ENCODE measurements at regions not wholly inside any gene's neighbourhood (a gene's known extent, or its start where the extent isn't known, plus 50 kb on each side); places are given as distances from the start of the nearest gene placed in this dataset.

DNA sequence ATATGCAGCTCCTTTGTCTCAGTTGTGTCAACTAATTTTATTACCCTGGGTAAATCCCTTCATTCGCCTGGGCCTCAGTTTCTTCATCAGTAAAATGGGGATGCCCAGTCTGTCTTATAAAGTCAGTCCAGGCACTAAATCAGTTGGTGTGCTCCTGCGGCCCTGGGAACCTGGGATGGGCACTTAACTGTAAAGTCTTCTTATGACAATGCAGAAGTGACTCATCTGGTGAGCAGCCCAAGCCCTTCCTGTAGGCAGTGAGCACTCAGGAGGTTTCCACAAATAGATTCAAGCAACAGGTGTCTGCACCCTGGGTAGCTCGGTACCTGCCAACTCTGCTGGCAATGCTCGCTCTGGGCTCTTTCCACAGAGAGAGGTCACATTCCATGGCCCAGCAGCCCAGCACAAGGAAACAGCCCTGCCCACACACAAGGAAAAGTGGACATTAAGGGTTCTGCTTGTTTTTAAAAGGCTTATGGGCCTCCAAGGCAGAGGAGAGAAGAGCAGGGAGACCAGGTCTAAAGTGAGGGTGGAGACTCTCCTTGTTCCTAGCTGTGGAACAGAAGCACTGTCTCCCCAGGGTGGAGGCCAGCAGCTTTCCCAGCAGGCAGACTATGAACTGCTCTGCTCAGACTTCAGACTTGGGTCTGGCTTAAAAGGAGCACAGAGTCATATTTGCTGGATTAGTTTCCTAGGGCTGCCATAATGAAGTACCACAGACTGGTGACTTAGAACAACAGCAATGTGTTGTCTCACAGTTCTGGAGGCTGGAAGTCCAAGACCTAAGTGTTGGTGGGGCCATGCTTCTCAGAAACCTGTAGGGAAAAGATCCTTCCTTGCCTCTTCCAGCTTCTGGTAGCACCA lies 89.7 kb upstream of the ADRA1B start:
- no peak for DNase-seq

- no peak for DNase-seq
These were observed 88.4 kb upstream of the ADRA1B start for GRCh38 chr5:159827861-159828260.

GRCh38 chr5:159832073-159832472 lies 84.2 kb upstream of the ADRA1B start:
- DNase-seq, result no peak

GRCh38 chr5:159833088-159833487 lies 83.2 kb upstream of the ADRA1B start:
- no peak for DNase-seq

GRCh38 chr5:159833846-159834245 lies 82.4 kb upstream of the ADRA1B start:
- no peak for DNase-seq

DNA sequence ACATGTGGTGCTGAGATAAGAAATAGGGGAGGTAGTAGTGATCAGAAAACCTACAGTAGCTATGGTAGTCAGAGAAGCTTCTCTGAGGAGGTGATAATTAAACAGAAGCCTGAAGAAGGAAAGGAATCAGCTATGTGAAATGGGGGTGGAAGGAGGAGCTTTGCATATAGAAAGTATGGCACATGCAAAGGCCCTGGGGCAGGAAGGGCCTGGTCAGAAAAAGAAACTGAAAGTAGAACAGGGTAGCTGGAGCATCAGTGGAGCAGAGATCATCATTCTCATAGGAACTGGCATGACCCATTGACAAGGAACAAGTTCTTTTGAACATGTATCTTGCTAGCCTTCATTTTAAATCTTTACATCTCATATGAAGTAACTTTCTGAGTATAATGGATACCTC lies 80.7 kb upstream of the ADRA1B start:
- DNase-seq, result no peak

DNA sequence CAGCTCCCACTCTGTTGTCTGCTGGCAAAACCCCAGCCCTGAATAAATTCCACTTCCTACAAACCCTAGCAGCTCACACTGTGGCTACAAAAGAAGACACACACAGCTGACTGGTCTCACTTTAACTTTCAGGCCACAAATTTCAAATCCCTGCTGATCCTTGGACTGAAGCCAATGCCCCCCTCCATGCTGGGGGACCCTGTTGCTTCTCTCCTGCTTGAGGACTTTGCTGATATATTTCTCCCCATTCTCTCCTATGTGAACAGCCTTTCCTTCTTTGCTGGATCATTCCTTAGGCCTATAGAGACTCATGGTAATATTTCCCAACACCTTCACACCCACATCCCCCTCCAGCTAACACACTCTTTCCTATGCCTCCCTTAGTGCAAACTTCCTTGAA lies 79.6 kb upstream of the ADRA1B start:
- no peak for DNase-seq

- no peak for DNase-seq
These were observed 78.4 kb upstream of the ADRA1B start for GRCh38 chr5:159837860-159838259.

GRCh38 chr5:159838551-159839222 lies 77.6 kb upstream of the ADRA1B start:
- DNase-seq, result no peak

GRCh38 chr5:159844267-159845121 lies 71.8 kb upstream of the ADRA1B start:
- DNase-seq, result no peak

DNA sequence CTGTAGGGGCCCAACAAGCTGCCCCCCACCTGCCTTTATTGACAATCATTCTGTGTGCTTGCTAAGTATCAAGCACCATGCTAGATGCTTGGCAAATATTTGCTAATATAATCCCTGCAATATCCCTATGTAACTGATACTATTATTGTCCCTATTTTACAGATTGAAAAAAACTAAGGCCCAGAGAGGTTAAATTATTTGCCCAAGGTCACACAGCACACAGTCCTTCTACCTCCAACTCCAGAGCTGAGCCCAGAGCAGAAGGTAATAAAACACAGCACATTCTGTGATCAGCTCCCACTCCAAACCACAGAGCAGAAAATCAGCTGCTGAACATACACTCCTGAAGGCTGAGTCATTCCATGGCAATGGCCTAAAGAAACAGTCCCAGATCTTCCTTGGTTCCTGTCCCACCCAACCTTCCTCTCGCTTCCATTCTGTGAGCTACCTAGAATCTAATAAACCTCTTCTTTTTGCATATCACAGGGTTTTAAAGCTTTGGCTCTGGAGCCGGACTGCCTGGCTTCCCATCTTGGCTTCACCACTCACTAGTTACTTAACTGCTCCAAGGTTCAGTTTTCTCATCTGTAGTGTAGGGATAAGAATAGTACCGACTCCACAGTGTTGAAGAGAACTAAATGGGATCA lies 66.7 kb upstream of the ADRA1B start:
- no peak for DNase-seq

DNA sequence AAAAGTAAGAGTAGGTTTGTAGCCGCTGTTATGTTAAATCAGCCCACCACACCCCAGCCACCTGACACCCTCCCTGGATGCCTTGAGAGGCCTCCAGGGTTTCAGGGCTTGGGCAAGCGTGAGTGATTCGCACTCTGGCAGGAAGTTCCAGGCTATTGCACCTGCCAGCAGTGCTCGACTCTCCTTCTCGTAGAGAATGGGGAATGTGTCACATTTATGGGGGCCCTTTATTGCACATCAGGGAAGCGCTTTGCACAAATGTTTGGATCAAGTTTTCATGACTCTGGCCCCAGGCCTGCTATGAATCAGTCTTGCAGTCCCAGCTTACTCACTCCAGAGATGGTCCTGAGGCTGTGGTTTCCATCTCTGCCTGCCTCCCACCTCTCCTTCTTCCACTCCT lies 66.1 kb upstream of the ADRA1B start:
- no peak for DNase-seq

GRCh38 chr5:159851053-159851452 lies 65.2 kb upstream of the ADRA1B start:
- DNase-seq, result no peak

DNA sequence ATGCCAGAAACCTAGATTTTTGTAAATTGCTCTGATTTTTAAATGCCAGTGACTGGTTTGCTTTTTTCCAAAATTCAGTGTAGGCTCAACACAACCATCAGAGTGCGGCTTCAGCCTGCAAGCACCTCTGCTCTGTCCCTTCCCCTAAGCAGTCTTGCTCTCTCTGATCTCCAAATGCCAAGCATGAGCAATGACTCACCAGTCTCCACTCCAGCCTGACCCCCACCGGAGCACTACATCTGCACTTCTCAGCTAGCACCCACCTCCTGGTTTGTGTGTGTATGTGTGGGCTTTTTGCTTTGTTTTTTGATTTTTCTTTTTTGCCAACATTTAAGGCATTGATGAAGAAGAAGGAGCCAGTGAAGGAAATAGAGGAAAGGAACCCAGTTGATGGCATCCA lies 61.4 kb upstream of the ADRA1B start:
- no peak for DNase-seq

- DNase-seq, result no peak
These were observed 60.6 kb upstream of the ADRA1B start for GRCh38 chr5:159855476-159856191.

DNA sequence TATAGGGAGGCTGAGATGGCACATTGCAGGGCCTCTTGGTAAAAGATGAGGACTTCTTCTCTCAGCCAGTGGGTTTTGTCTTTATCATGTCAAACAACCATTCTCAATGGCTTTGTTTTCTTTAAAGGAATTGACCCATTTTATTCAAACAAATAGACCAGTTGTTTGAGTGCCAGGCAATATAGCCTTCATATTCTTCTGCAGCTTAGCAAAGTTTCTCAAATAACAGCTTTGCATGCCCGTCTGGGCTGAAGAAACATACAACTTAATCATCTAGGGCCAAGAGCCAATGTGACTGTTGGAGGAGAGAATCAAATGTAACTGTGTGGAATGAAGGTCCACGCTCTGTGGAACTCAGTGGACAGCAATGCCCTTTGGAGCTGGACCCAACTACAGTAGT lies 57.4 kb upstream of the ADRA1B start:
- no peak for DNase-seq

GRCh38 chr5:159861086-159861485 lies 55.2 kb upstream of the ADRA1B start:
- DNase-seq, result no peak

DNA sequence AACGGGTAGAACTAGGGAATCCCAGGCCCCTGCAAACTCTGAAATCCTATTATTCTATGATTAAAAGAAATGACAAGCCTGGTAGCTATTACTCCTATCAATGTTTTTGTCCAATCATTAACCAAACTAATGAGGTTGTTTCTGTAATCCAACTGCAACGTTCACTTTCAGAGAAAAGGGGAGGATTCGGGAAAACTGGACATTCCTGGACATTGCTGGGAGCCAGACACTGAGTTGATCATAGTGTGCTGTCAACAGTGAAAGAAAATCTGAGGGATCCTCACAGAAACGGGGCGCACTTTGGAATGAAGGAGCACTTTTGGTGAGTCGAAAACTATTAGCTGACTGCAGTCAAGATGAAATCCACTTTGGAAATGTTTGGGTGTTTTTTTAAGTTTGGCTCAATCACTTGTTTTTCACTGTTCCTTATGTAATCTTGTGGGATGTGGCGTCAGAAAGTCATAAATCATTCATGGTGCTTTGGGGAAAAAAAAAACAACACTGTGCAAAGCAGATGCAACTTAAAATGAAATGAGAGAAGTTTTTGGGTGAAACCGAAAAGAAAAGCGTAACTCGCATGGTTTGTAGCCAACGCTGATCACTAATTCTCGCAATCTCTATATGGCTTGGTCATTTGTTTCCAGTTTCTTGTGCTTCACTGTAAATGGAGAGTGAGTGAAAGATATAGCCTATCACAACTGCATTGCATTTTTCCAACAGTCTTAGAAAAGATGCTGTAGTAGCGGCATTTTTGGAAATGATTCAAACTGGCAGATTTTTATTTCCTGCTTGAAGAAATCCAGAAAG lies 51.2 kb upstream of the ADRA1B start:
- no peak for DNase-seq

- no peak for DNase-seq
These were observed 50.2 kb upstream of the ADRA1B start for GRCh38 chr5:159866093-159866492.

Measured in NCI-H187 (cell line).